Nephron progenitor cell (in vitro differentiated cells): ENCODE measurements at regions not wholly inside any gene's neighbourhood (a gene's known extent, or its start where the extent isn't known, plus 50 kb on each side); places are given as distances from the start of the nearest gene placed in this dataset.
A peak's percentile ranks its signal among the peaks of the same experiment; 100 is the strongest.

Source experiments
- DNase-seq: peaks from one replicate; pipeline ENCODE4 v3.0.0; 2021
- H3K27ac Mint-ChIP-seq: 2 replicates; pipeline ENCODE4 v1.8.0; 2021; ENCODE audit warnings: mild to moderate bottlenecking, moderate library complexity, mixed read lengths
- H3K27me3 Mint-ChIP-seq: 2 replicates; pipeline ENCODE4 v1.8.0; 2021; ENCODE audit warnings: mild to moderate bottlenecking, low read depth, mixed read lengths; ENCODE audit not compliant: poor library complexity
- H3K36me3 Mint-ChIP-seq: 2 replicates; pipeline ENCODE4 v1.8.0; 2021; ENCODE audit warnings: low read depth, mixed read lengths
- H3K4me1 Mint-ChIP-seq: 2 replicates; pipeline ENCODE4 v1.8.0; 2021; ENCODE audit warnings: mixed read lengths
- H3K4me3 Mint-ChIP-seq: 2 replicates; pipeline ENCODE4 v1.8.0; 2021; ENCODE audit warnings: mild to moderate bottlenecking, moderate library complexity, mixed read lengths
- H3K9me3 Mint-ChIP-seq: 2 replicates; pipeline ENCODE4 v1.8.0; 2021; ENCODE audit warnings: mild to moderate bottlenecking, moderate library complexity, mixed read lengths
- TF ChIP-seq, protein P1 (sequence below): fragments of 200-600 bp; sonication (generic); IDR thresholded peaks from 2 replicates; pipeline ENCODE4 v1.5.0; 2021; ENCODE audit warnings: antibody characterized with exemption

GRCh38 chr22:48703265-48703941 lies 1124.3 kb downstream of the BRD1 start:
- TF ChIP-seq, protein P1, sequence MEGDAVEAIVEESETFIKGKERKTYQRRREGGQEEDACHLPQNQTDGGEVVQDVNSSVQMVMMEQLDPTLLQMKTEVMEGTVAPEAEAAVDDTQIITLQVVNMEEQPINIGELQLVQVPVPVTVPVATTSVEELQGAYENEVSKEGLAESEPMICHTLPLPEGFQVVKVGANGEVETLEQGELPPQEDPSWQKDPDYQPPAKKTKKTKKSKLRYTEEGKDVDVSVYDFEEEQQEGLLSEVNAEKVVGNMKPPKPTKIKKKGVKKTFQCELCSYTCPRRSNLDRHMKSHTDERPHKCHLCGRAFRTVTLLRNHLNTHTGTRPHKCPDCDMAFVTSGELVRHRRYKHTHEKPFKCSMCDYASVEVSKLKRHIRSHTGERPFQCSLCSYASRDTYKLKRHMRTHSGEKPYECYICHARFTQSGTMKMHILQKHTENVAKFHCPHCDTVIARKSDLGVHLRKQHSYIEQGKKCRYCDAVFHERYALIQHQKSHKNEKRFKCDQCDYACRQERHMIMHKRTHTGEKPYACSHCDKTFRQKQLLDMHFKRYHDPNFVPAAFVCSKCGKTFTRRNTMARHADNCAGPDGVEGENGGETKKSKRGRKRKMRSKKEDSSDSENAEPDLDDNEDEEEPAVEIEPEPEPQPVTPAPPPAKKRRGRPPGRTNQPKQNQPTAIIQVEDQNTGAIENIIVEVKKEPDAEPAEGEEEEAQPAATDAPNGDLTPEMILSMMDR: no peak
- H3K27me3 Mint-ChIP-seq: peaks cover 3% of the 10 kb centered on the region
- H3K27ac Mint-ChIP-seq: no peak overlapping the region
- no peaks in the 10 kb centered on the region for H3K9me3 Mint-ChIP-seq
- H3K36me3 Mint-ChIP-seq: no peaks in the 10 kb centered on the region
- peaks cover 58% of the 10 kb centered on the region for H3K4me1 Mint-ChIP-seq
- no peak overlapping the region for H3K4me3 Mint-ChIP-seq
- no peak for DNase-seq

- Mint-ChIP-seq H3K4me1 (peaks cover 58% of the 10 kb centered on the region), H3K27me3 (peaks cover 3% of the 10 kb centered on the region), H3K9me3 (no peaks in the 10 kb centered on the region), H3K36me3 (no peaks in the 10 kb centered on the region), H3K27ac (no peak overlapping the region), H3K4me3 (no peak overlapping the region)
- TF ChIP-seq, protein P1: no peak
- DNase-seq: peak; percentile 20
These were observed 1125.0 kb downstream of the BRD1 start for GRCh38 chr22:48702573-48703264.

DNA sequence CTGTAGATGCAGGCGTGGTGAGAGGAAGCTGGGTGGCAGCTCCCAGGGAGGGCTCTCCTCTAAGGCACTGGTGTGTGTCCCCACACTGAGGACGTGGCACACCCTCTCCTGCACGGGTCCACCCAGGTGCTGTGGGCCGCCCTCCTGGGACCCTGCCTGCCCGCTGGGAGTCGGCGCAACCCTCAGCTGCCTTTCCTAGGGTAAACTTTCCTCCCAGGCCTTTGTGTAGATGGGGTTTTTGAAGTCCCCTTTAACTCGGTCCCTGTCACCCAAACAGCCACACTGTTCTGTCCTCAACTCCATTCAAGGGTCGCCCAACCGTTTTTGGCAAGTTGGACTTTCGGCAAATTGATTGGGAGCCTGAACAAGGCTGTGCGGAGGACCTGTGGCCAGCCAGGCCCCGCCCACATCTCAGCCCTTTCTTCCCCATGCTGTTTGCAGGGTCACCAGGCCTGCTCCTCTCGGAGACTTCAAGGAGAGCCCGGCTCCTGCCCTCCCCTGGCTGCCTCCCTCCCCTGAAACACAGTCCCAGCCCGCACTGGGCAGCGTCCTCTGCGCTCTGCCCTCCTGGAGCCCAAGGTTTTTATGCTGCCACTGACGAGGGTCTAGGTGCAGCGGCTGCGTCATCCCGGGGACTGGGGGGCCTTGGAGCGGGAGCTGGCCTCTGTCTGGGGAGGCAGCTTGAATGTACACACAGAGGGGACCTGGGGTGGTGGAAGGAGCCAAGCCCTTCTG lies 1126.2 kb downstream of the BRD1 start:
- Mint-ChIP-seq H3K9me3 (no peaks in the 10 kb centered on the region), H3K4me3 (no peak overlapping the region), H3K27me3 (peaks cover 3% of the 10 kb centered on the region), H3K4me1 (peaks cover 46% of the 10 kb centered on the region), H3K36me3 (no peaks in the 10 kb centered on the region), H3K27ac (no peak overlapping the region)
- DNase-seq: no peak
- TF ChIP-seq, protein P1: no peak

- H3K9me3 Mint-ChIP-seq: no peaks in the 10 kb centered on the region
- peaks cover 41% of the 10 kb centered on the region for H3K4me1 Mint-ChIP-seq
- no peak overlapping the region for H3K27ac Mint-ChIP-seq
- H3K27me3 Mint-ChIP-seq: peaks cover 3% of the 10 kb centered on the region
- DNase-seq: no peak
- H3K4me3 Mint-ChIP-seq: no peak overlapping the region
- TF ChIP-seq, protein P1: no peak
- no peaks in the 10 kb centered on the region for H3K36me3 Mint-ChIP-seq
These were observed 1126.9 kb downstream of the BRD1 start for GRCh38 chr22:48700566-48701295.

DNA sequence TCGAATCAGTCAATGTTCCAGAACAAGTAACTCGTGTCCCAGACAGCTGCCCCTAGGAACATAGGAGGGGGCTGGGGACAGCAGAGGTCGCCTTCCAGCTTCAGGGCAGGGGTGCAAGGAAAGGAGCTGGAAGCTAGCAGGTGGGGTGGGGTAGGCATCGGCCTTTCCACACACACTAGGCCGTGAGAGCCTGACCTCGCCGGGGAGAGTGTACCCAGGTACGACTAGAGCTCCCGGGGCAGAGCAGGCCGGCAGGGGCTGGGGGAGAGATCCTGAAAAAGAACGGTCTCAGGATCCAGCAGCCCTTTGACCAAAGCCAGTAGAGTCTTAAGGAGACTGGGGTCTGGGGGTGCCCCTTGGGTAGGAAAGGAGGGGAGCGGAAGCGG lies 1127.5 kb downstream of the BRD1 start:
- peaks cover 3% of the 10 kb centered on the region for H3K27me3 Mint-ChIP-seq
- peaks cover 41% of the 10 kb centered on the region for H3K4me1 Mint-ChIP-seq
- no peaks in the 10 kb centered on the region for H3K9me3 Mint-ChIP-seq
- no peak overlapping the region for H3K4me3 Mint-ChIP-seq
- TF ChIP-seq, protein P1: no peak
- H3K36me3 Mint-ChIP-seq: no peaks in the 10 kb centered on the region
- H3K27ac Mint-ChIP-seq: no peak overlapping the region
- DNase-seq: no peak
